ENCODE measurements at regions not wholly inside any gene's neighbourhood (a gene's known extent, or its start where the extent isn't known, plus 50 kb on each side); places are given as distances from the start of the nearest gene placed in this dataset.

DNA sequence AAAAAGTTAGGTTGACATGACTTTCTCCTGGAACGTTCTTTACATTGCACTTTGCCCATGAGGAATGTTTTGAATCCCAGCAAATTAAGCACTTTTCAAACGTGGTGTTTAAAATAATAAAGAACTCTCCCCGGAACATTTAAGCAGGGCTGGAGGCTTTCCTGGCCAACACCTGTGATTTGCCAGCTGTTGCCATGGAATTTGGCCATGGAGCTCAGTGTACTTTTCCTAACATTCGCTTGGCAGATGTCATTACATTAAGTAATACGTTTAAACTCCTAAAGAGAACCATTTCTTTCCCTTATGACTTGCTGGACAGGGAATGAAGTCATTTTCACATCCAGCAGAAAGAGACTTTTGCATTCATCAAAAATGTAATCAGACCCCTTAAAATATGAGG lies 146.1 kb downstream of the GAS1 start:
- TF ChIP-seq, protein P1, sequence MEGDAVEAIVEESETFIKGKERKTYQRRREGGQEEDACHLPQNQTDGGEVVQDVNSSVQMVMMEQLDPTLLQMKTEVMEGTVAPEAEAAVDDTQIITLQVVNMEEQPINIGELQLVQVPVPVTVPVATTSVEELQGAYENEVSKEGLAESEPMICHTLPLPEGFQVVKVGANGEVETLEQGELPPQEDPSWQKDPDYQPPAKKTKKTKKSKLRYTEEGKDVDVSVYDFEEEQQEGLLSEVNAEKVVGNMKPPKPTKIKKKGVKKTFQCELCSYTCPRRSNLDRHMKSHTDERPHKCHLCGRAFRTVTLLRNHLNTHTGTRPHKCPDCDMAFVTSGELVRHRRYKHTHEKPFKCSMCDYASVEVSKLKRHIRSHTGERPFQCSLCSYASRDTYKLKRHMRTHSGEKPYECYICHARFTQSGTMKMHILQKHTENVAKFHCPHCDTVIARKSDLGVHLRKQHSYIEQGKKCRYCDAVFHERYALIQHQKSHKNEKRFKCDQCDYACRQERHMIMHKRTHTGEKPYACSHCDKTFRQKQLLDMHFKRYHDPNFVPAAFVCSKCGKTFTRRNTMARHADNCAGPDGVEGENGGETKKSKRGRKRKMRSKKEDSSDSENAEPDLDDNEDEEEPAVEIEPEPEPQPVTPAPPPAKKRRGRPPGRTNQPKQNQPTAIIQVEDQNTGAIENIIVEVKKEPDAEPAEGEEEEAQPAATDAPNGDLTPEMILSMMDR (IDR thresholded peaks at IDR 0.05 in 2 of 3, conservative IDR thresholded peaks at IDR 0.05 in 1 of 3; ENCODE audit: insufficient read depth in 2 of 3, low read depth in 1 of 3, low read length in 3 of 3), result no peak
- TF ChIP-seq SIN3A (IDR thresholded peaks at IDR 0.05; ENCODE audit: borderline replicate concordance in 2 of 2, control insufficient read depth in 1 of 2, low read depth in 2 of 2, low read length in 2 of 2) (no peak), POLR2A (conservative IDR thresholded peaks at IDR 0.05) (no peak), SP1 (CRISPR knock-in tag; IDR thresholded peaks at IDR 0.05) (no peak), RFX5 (IDR thresholded peaks at IDR 0.05; ENCODE audit: low read depth, low read length) (no peak), TAF1 (IDR thresholded peaks at IDR 0.05; ENCODE audit: control insufficient read depth, extremely low read depth, insufficient read depth, low read length, severe bottlenecking) (no peak), TAL1 (IDR thresholded peaks at IDR 0.05) (no peak), SMARCE1 (IDR thresholded peaks at IDR 0.05) (no peak), CBX5 (IDR thresholded peaks at IDR 0.05; ENCODE audit: borderline replicate concordance, low read depth) (no peak), ZNF274 (IDR thresholded peaks at IDR 0.05; ENCODE audit: borderline replicate concordance, low read depth, low read length) (no peak)
- TF ChIP-seq, protein P2, sequence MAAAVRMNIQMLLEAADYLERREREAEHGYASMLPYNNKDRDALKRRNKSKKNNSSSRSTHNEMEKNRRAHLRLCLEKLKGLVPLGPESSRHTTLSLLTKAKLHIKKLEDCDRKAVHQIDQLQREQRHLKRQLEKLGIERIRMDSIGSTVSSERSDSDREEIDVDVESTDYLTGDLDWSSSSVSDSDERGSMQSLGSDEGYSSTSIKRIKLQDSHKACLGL (CRISPR knock-in tag; IDR thresholded peaks at IDR 0.05; ENCODE audit: borderline replicate concordance, poor library complexity, severe bottlenecking), result no peak

Measured in K562 (cell line).